Heart left ventricle (tissue), 13 donors: ENCODE measurements at regions not wholly inside any gene's neighbourhood (a gene's known extent, or its start where the extent isn't known, plus 50 kb on each side); places are given as distances from the start of the nearest gene placed in this dataset.

Experiments
- POLR2A ChIP-seq, 2 donors: fragments of 450-650 bp; IDR thresholded peaks; one replicate each; pipeline ENCODE4 v1.6.1; 2017; ENCODE audit warnings: antibody characterized with exemption in 2 of 2, mild to moderate bottlenecking in 2 of 2, moderate library complexity in 2 of 2
- TF ChIP-seq, protein P1 (sequence below), 12 donors: fragments of 200-600 bp; sonication (generic) in 4 of 12; IDR thresholded peaks; one replicate each; pipeline versions ENCODE4 v1.5.0 to v1.8.0; 2018 to 2022; ENCODE audit warnings: antibody characterized with exemption in 12 of 12, mild to moderate bottlenecking in 5 of 12
- donor health status: ischemic (EF 13 %, LVEDD 7.1; RV severe dilation, severe dysfunction).
- donor health status: DM: no; HTN: yes; CAD: no.
- donor health status: DM: no; HTN: no; CAD: no.
- donor health status: ischemic (EF 25% LVEDD 6.9; RV normal size, moderate dysfunction).
- donor health status: ischemic (EF 25% LVEDD 5.7; RV mildly dilated, moderate dysfunction).
- donor health status: ischemic (EF 35%, LVEDD 5.7; RV mildly dilated, moderate dysfunction).
- donor health status: nonischemic (EF 11% LVEDD 7.7; RV severe dilation, severe dysfunction).
- donor health status: DM: yes; HTN: yes; CAD: no.
- donor health status: PGD.
- donor health status: ischemic (EF 29% LVEDD 5.4; RV normal size, mild dysfunction).
- donor health status: nonischemic (EF 23%, LVEDD 6.1; RV moderate dilation, normal function).

DNA sequence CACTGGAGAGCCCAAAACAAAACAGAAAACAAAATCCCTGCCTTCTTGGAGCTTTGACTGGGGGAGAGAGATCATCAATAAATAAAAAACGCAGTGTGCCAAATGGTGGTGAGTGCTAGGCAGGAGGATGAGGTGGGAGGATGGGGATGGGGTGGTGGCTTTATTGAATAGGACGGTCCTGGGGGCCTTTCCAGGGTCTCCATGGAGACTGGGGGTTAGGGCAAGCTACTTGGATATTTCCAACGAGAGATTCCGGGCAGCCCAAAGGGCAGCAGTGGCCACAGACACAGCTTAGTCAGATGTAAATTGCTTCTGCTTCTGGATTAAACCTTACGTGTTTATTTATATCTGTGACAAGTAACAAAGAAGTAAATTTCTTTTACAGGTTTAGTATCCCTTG lies 700.1 kb downstream of the QKI start:
- TF ChIP-seq, protein P1, sequence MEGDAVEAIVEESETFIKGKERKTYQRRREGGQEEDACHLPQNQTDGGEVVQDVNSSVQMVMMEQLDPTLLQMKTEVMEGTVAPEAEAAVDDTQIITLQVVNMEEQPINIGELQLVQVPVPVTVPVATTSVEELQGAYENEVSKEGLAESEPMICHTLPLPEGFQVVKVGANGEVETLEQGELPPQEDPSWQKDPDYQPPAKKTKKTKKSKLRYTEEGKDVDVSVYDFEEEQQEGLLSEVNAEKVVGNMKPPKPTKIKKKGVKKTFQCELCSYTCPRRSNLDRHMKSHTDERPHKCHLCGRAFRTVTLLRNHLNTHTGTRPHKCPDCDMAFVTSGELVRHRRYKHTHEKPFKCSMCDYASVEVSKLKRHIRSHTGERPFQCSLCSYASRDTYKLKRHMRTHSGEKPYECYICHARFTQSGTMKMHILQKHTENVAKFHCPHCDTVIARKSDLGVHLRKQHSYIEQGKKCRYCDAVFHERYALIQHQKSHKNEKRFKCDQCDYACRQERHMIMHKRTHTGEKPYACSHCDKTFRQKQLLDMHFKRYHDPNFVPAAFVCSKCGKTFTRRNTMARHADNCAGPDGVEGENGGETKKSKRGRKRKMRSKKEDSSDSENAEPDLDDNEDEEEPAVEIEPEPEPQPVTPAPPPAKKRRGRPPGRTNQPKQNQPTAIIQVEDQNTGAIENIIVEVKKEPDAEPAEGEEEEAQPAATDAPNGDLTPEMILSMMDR (IDR thresholded peaks at IDR 0.05), result no peak
- no peak for TF ChIP-seq POLR2A (IDR thresholded peaks at IDR 0.05)
